HCEC 1CT (cell line): ENCODE measurements at regions not wholly inside any gene's neighbourhood (a gene's known extent, or its start where the extent isn't known, plus 50 kb on each side); places are given as distances from the start of the nearest gene placed in this dataset.

Source experiments
- DNase-seq: peaks from one replicate; pipeline ENCODE4 v3.0.0-alpha.2; 2017

GRCh38 chr6:65876668-65877067 is 169.6 kb upstream of the EYS start:
- no peak for DNase-seq

- no peak for DNase-seq
Measured at GRCh38 chr6:65852369-65852852, 145.4 kb upstream of the EYS start.

DNA sequence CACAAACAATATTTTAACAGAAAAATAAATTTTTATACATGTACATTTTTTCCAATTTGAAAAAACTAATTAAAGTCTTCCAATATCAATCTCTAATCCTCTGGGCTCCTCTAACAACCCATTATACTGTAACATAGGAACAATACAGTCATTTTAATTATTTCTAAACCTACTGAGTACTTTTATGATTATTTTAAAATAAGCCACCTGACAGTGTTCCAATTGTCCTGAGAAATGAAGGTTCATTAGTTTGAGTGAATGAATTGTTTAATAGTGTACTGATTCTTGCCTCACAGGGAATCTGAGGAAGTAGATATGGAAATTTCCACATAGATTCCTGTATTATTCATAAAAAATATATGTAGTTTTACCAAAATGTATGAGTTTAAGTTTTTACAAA is 123.1 kb upstream of the EYS start:
- no peak for DNase-seq

GRCh38 chr6:65819152-65819551 is 112.1 kb upstream of the EYS start:
- no peak for DNase-seq

- DNase-seq = no peak
Measured at GRCh38 chr6:65818576-65818975, 111.5 kb upstream of the EYS start.

DNA sequence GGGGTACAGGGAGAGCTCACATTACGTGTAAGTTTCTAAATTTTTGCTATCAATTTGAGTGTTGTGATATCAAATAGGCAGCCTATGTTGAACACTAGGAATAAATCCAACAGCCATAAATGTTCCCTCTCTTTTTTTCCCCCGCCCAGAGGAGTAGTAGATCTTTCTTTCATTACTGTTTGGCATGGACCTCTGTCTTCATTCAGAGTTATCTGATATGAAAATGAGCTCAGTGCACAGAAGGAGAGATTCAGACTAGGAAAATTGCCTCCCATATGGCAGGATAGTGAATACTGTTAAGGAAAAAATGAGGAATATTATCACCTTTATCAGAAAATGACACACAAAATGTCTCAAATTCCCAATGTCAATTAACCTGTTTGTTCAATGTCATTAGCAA is 110.0 kb upstream of the EYS start:
- DNase-seq = no peak

GRCh38 chr6:65814071-65814470 is 107.0 kb upstream of the EYS start:
- no peak for DNase-seq

DNA sequence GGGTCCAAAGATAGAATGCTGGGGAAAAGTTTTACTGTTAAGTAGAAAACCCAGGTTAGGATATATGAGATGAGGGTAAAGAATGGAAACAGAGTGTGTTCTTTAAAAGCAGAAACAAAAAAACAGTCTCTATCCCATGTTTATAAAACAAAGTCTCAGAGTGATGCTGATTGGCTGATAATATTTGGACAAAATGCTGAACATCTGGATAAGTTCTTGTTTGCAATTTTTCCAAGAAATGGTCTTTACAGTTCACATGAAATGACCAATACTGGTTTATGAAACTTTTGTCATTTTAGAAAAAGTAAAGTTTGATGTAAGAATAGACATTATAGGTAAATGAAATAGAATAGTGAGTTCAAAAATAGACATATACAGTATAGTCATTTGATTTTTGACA is 96.2 kb upstream of the EYS start:
- no peak for DNase-seq

GRCh38 chr6:65799389-65799788 is 92.4 kb upstream of the EYS start:
- DNase-seq = no peak

- no peak for DNase-seq
Measured at GRCh38 chr6:65798280-65799014, 91.4 kb upstream of the EYS start.

- DNase-seq = no peak
Measured at GRCh38 chr6:65790666-65791065, 83.6 kb upstream of the EYS start.

- no peak for DNase-seq
Measured at GRCh38 chr6:65787787-65788186, 80.8 kb upstream of the EYS start.

DNA sequence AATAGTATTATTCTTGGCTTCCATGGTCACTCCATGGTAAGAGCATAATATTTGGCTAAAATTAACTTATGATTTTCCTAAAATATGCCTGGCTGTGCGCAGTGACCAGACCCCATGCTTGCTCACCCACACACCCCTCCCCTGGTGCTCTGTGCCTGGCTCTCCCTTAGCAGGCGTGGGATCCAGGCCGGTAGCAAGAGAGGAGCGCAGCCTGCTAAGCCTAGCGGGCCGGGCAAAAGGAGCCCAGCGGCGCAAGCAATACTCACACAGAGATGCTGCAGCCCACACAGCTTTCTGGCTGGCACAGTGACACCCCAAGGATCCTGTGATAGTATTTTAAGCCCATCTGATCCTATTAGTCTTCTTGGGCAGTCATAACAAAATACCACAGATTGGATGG is 79.8 kb upstream of the EYS start:
- DNase-seq = no peak

GRCh38 chr6:65780691-65781090 is 73.7 kb upstream of the EYS start:
- no peak for DNase-seq

- no peak for DNase-seq
Measured at GRCh38 chr6:65776332-65776731, 69.3 kb upstream of the EYS start.

DNA sequence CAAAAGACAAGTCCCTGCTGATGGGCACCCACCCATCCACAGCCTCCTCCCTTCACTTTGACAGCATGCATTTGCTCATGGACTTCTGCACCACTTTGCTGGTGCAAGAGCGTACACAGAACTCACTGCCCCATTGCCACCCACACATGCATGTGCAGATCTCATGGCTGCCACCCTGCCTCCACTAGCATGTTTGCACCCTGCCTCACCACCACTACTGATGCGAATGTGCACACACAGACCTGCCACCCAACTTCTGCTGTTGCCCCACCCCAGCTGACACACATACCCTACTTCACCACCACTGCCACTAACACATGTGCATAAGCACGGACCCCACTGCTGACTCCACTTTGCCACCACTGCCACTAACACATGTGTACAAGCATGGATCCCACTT is 64.9 kb upstream of the EYS start:
- DNase-seq = no peak

DNA sequence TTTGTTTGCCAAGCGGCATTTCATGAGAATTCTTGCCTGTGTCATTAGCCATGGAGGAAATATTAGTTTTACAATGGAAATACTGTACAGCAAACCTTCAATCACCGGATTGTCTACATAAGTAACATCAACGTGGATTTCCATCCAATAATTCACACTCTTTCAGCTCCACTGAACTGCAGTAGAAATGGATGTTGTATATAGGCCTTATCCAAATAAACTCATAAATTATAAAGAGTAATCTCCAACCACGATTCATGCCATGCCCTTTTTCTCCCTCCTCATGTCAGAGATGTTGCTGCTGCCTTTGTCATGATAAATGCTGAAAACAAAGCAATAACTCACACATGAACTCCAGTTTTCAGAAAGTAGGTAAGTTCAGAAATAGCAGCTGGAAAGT is 54.9 kb upstream of the EYS start:
- no peak for DNase-seq

DNA sequence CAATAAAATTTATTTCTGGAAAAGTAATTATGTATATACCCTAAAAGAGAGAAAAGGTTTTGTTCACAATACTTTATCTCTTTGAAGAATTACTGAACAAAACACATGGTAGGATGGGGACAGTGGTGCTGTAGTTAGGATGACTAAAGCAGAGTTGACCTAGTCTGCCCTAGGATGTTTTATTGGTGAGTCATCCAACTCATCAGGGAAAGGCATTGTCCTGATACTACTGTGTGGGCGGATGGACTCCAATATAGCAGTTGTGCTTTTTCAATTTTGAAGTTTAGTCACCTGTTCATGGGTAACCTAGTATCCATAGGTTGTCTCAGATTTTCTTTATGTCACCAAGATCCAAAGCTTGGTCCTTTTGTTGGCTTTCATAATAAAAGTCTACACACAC is 53.3 kb upstream of the EYS start:
- no peak for DNase-seq
